ENCODE measurements at regions not wholly inside any gene's neighbourhood (a gene's known extent, or its start where the extent isn't known, plus 50 kb on each side); places are given as distances from the start of the nearest gene placed in this dataset.
A peak's percentile ranks its signal among the peaks of the same experiment; 100 is the strongest.
"Not testable (repeated sequence)": the region's sequence is repeated elsewhere in the genome, so short reads cannot be mapped to it uniquely, and the experiment has no call there.

GRCh38 chr5:125981016-125981415 is 442.2 kb upstream of the GRAMD2B start:
- no peak for DNase-seq (ENCODE audit: low read depth, low spot score)

- no peak for DNase-seq (ENCODE audit: low read depth, low spot score)
Observed at GRCh38 chr5:125987677-125988255, 435.4 kb upstream of the GRAMD2B start.

- no peak for DNase-seq (ENCODE audit: low read depth, low spot score)
Observed at GRCh38 chr5:125992050-125992449, 431.2 kb upstream of the GRAMD2B start.

- DNase-seq (ENCODE audit: low read depth, low spot score): not testable (repeated sequence)
Observed at GRCh38 chr5:125999271-126000030, 423.8 kb upstream of the GRAMD2B start.

- no peak for DNase-seq (ENCODE audit: low read depth, low spot score)
Observed at GRCh38 chr5:126000507-126000906, 422.7 kb upstream of the GRAMD2B start.

DNA sequence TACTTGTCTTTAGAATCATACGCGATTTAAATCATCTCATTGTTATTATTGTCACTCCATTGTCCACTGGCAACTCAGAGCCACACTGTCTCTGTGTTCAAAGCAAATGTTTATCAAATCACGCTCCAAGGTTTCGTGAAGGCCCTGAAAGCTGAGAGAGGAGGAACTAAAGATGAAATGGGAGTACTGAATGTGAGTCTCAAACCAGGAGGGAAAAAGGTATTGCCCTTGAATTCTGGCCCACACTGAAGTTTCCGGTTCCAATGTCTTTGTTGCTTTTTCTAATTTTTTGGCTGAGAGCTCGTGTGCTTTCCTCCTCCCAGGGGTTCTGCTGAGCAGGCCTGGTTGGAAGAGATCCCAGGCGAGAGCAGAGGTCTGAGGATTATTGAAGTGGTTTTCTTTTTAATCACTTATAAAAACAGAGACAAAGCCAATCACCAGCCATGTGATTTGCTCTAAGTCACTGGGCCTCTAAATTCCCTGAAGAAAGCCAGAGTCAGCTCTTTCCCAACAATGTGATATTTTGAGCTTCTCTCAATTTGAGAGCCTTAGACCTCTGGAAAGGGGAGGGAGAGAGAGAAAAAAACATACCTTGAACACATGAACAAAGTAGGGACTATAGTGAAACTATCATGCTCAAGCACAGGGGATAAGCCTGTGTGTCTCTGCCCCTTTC is 420.8 kb upstream of the GRAMD2B start:
- peak; percentile 92 for DNase-seq (ENCODE audit: low read depth, low spot score)

- peak; percentile 93 for DNase-seq (ENCODE audit: low read depth, low spot score)
Observed at GRCh38 chr5:126003309-126003708, 419.9 kb upstream of the GRAMD2B start.

DNA sequence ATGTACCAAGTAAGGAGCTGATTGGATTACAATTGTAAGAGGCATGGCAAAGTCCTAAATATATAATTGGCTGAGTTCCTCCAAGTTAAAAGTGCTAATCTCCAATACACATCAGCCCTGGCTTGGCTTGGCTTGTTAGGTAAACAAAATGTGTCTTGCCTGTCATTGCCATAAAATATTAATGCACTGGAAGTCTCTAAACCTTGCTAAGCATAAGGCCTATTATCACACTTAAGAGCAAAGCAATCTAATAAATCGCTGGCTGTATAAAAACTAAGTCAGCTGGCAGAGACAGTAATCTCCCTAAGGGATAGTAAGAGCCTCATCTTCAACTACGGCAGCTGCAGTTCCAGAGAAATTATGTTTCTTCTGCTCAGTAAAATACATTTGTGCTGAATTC is 418.6 kb upstream of the GRAMD2B start:
- no peak for DNase-seq (ENCODE audit: low read depth, low spot score)

DNA sequence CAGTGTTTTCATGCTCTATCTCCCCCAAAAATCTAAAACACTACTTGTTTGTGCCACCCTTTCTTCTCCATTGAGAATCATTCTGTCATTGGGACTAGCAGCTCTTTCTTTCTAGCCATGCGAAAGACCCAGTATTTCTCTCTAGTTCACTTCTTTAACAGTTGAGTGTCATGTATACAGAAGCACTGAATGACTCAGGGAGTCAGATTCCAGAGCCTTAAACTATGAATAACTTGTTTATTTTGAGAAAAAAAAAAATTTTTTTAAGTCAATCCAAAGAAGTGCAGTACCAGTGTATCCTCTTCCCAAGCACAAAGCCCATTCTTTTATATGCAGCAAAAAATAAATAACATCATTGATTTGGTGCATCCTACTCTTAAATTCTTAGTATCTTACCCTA is 415.4 kb upstream of the GRAMD2B start:
- no peak for DNase-seq (ENCODE audit: low read depth, low spot score)

DNA sequence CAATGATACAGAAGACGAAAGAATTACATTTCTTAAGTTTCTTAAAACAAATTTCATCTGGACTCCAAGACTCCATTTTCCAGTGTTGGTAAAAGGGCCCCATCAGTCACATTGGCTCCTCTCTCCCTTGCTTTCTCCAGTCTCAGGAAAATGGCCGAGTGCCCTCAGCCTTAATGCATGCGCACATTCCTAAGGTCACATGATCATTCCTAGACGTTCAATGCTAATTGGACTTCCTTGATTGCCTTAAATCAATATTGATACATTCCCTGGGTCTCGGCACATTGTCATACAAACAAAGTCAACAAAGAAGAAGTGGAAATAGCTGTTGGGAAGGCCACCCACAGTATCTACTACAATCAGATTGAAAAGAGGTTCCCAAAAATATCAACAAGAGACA is 413.6 kb upstream of the GRAMD2B start:
- no peak for DNase-seq (ENCODE audit: low read depth, low spot score)

- DNase-seq (ENCODE audit: low read depth, low spot score): not testable (repeated sequence)
Observed at GRCh38 chr5:126011526-126011925, 411.7 kb upstream of the GRAMD2B start.

DNA sequence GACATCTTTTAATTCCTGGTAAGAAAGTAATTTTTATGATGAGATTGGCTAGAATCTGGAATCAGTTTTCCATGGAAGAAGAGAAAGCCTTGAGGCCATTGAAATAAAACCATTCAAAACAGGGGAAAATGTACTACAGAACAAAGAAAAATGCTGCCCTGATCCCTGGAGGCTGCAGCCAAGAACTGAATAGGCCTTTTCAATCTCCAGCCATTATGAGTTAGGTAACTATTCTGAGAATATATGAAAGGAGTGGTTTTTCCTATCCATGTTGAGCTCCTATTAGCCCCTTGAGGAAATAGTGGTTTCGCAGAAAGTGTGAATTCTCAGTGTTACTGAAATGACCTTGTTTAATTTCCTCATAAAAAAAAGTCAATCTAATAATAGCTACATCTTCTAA is 408.5 kb upstream of the GRAMD2B start:
- no peak for DNase-seq (ENCODE audit: low read depth, low spot score)

- no peak for DNase-seq (ENCODE audit: low read depth, low spot score)
Observed at GRCh38 chr5:126015235-126016181, 407.7 kb upstream of the GRAMD2B start.

DNA sequence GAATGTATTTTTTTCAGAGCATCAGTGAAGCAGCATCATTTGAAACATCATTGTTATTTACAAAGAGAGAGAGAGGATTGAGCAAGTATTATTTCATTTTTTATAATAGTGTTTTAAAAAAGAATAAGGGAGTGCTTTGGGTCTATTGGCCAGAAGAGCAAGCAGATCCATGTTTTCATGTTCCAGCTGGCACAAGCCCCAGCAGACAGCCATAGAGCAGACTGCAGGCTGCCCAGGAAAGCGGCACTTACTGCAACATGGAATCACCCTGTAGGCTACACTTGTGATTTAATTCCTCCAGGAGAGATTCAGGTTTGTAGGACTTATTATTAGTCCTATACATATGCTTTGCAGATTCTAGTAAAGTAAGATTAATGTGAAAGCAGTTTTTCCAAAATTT is 407.0 kb upstream of the GRAMD2B start:
- DNase-seq (ENCODE audit: low read depth, low spot score): no peak

DNA sequence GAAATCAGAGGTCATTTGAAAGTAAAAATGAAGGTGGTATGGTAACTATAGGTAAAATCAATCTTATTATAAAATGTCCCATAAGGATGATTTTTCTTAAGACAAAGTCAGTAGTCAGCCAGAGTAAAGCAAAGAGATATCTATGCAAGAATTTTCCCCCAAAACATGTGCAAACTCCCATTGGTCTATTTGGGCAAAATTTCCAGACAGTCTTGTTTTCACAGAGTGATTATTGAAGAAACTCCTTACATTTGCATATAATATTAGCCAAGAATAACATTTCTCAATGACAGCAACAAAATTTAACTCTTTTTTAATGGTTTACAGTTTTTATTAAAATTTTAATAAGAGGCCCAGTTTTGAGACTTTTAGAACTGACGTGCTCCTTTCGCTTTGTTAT is 406.1 kb upstream of the GRAMD2B start:
- no peak for DNase-seq (ENCODE audit: low read depth, low spot score)

GRCh38 chr5:126020770-126021169 is 402.4 kb upstream of the GRAMD2B start:
- no peak for DNase-seq (ENCODE audit: low read depth, low spot score)

DNA sequence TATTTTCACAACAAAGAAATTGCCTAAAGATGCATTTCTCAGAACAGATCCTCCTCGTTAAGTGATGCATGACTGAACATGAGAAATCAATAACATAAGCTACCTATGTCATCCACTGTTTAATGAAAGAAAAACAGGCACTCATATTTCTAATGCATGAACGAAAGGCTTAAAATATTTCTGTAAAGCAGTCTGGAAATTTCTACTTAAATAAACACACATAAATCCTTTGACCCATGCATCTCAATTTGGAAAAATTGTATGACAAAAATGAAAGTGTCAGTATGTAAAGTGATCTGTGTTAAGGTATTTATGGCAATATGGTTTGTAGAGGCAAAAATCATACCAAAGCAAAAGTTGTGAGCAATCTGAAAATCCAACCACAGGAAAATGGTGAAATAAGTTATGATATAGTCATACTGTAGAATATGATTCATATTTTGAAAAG is 399.2 kb upstream of the GRAMD2B start:
- no peak for DNase-seq (ENCODE audit: low read depth, low spot score)

GRCh38 chr5:126027149-126027548 is 396.1 kb upstream of the GRAMD2B start:
- DNase-seq (ENCODE audit: low read depth, low spot score): no peak

DNA sequence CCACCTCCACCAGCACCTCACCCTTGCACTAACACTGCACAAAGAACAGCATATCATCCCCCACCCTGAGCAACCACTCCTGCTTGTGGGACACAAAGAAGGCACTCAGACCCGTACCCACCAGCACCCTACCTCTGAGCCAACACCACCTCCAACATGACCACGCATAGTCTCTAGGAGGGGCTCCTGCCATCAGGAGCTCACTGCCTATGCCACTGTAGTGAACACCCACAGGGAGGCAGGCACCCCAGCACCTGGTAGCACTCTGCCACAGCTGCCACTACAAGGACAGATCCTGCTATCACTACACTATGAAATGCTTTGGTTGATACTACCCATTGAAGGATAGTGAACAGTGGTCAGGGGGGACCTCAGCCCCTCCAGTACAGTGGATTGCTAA is 395.6 kb upstream of the GRAMD2B start:
- DNase-seq (ENCODE audit: low read depth, low spot score): no peak

DNA sequence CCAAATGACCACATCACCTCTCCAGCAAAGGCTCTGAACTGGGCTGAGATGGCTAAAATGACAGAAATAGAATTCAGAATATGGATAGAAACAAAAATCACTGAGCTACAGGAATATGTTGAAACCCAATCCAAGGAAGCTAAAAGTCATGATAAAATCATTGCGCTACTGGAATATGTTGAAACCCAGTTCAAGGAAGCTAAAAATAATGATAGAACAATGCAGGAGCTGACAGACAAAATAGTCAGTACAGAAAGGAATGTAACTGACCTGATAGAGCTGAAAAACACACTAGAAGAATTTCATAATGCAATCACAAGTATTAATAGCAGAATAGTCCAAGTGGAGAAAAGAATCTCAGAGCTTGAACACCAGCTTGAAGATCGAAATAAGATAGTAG is 394.9 kb upstream of the GRAMD2B start:
- DNase-seq (ENCODE audit: low read depth, low spot score): no peak

- DNase-seq (ENCODE audit: low read depth, low spot score): not testable (repeated sequence)
Observed at GRCh38 chr5:126029282-126029681, 393.9 kb upstream of the GRAMD2B start.

GRCh38 chr5:126030698-126031097 is 392.5 kb upstream of the GRAMD2B start:
- DNase-seq (ENCODE audit: low read depth, low spot score): no peak

All from brain pericyte (primary cell).